ENCODE measurements at regions not wholly inside any gene's neighbourhood (a gene's known extent, or its start where the extent isn't known, plus 50 kb on each side); places are given as distances from the start of the nearest gene placed in this dataset.
A peak's percentile ranks its signal among the peaks of the same experiment; 100 is the strongest.

GRCh38 chr7:35519971-35520809 is 174.7 kb downstream of the HERPUD2 start:
- CTCF ChIA-PET, result interaction anchor here (0.6 to 1.3 kb wide), 8 partner anchors 9 to 331 kb away, joined by 3 to 15 read pairs (median 5); no protein-coding TSS in a partner anchor
- POLR2A ChIA-PET, result no interaction called here
- H3K36me3 Mint-ChIP-seq (ENCODE audit: insufficient read depth, unreplicated experiment), result no peaks in the 10 kb centered on the region
- no peak overlapping the region for H3K4me3 ChIP-seq (ENCODE audit: low read depth, low read length)
- no TSS peak for BruUV-seq (replicated peaks)
- TF ChIP-seq, protein P1, sequence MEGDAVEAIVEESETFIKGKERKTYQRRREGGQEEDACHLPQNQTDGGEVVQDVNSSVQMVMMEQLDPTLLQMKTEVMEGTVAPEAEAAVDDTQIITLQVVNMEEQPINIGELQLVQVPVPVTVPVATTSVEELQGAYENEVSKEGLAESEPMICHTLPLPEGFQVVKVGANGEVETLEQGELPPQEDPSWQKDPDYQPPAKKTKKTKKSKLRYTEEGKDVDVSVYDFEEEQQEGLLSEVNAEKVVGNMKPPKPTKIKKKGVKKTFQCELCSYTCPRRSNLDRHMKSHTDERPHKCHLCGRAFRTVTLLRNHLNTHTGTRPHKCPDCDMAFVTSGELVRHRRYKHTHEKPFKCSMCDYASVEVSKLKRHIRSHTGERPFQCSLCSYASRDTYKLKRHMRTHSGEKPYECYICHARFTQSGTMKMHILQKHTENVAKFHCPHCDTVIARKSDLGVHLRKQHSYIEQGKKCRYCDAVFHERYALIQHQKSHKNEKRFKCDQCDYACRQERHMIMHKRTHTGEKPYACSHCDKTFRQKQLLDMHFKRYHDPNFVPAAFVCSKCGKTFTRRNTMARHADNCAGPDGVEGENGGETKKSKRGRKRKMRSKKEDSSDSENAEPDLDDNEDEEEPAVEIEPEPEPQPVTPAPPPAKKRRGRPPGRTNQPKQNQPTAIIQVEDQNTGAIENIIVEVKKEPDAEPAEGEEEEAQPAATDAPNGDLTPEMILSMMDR (IDR thresholded peaks at IDR 0.05; ENCODE audit: insufficient read depth in 1 of 2, low read depth in 1 of 2, low read length in 1 of 2, severe bottlenecking in 1 of 2, unreplicated experiment in 1 of 2), result peak; percentile 88 to 91
- no peak overlapping the region for H3K27ac Mint-ChIP-seq (ENCODE audit: unreplicated experiment)
- no peaks in the 10 kb centered on the region for H3K27me3 ChIP-seq (replicated peaks; ENCODE audit: control insufficient read depth, insufficient read depth, low read length)
- no peaks in the 10 kb centered on the region for H3K9me3 Mint-ChIP-seq (ENCODE audit: unreplicated experiment)
- H3K36me3 ChIP-seq (ENCODE audit: control insufficient read depth, insufficient read depth, low read length), result no peaks in the 10 kb centered on the region
- H3K4me3 Mint-ChIP-seq (ENCODE audit: unreplicated experiment), result no peak overlapping the region
- intact Hi-C loops (cut with micrococcal nuclease; ENCODE audit: unreplicated experiment), result loop anchor here (1.0 kb wide), 3 partner anchors 95 to 330 kb away; no protein-coding TSS in a partner anchor
- DNase-seq, result peak; percentile 66 to 77
- H3K4me1 Mint-ChIP-seq (ENCODE audit: low read depth, unreplicated experiment), result no peaks in the 10 kb centered on the region
- H3K27me3 Mint-ChIP-seq (ENCODE audit: insufficient read depth, unreplicated experiment), result peaks cover 22% of the 10 kb centered on the region
- H3K4me1 ChIP-seq, result no peaks in the 10 kb centered on the region
- no peaks in the 10 kb centered on the region for H3K9me3 ChIP-seq

GRCh38 chr7:35518767-35519166 is 176.2 kb downstream of the HERPUD2 start:
- H3K4me3 Mint-ChIP-seq (ENCODE audit: unreplicated experiment), result no peak overlapping the region
- H3K9me3 Mint-ChIP-seq (ENCODE audit: unreplicated experiment), result no peaks in the 10 kb centered on the region
- ChIA-PET POLR2A (no interaction called here), CTCF (no interaction called here)
- peaks cover 22% of the 10 kb centered on the region for H3K27me3 Mint-ChIP-seq (ENCODE audit: insufficient read depth, unreplicated experiment)
- H3K27me3 ChIP-seq (replicated peaks; ENCODE audit: control insufficient read depth, insufficient read depth, low read length), result no peaks in the 10 kb centered on the region
- no peak overlapping the region for H3K27ac Mint-ChIP-seq (ENCODE audit: unreplicated experiment)
- TF ChIP-seq, protein P1 (IDR thresholded peaks at IDR 0.05; ENCODE audit: insufficient read depth in 1 of 2, low read depth in 1 of 2, low read length in 1 of 2, severe bottlenecking in 1 of 2, unreplicated experiment in 1 of 2), result no peak
- H3K4me1 Mint-ChIP-seq (ENCODE audit: low read depth, unreplicated experiment), result no peaks in the 10 kb centered on the region
- BruUV-seq (replicated peaks), result no TSS peak
- intact Hi-C loops (cut with micrococcal nuclease; ENCODE audit: unreplicated experiment), result no loop called here
- no peaks in the 10 kb centered on the region for H3K36me3 Mint-ChIP-seq (ENCODE audit: insufficient read depth, unreplicated experiment)
- H3K4me3 ChIP-seq (ENCODE audit: low read depth, low read length), result no peak overlapping the region
- DNase-seq, result no peak
- H3K9me3 ChIP-seq, result no peaks in the 10 kb centered on the region
- no peaks in the 10 kb centered on the region for H3K36me3 ChIP-seq (ENCODE audit: control insufficient read depth, insufficient read depth, low read length)
- no peaks in the 10 kb centered on the region for H3K4me1 ChIP-seq

GRCh38 chr7:35516498-35516897 is 178.4 kb downstream of the HERPUD2 start:
- CTCF ChIA-PET, result no interaction called here
- Mint-ChIP-seq H3K36me3 (ENCODE audit: insufficient read depth, unreplicated experiment) (no peaks in the 10 kb centered on the region), H3K27me3 (ENCODE audit: insufficient read depth, unreplicated experiment) (peaks cover 29% of the 10 kb centered on the region), H3K4me3 (ENCODE audit: unreplicated experiment) (no peak overlapping the region), H3K9me3 (ENCODE audit: unreplicated experiment) (no peaks in the 10 kb centered on the region), H3K4me1 (ENCODE audit: low read depth, unreplicated experiment) (no peaks in the 10 kb centered on the region), H3K27ac (ENCODE audit: unreplicated experiment) (no peak overlapping the region)
- intact Hi-C loops (cut with micrococcal nuclease; ENCODE audit: unreplicated experiment), result no loop called here
- DNase-seq, result no peak
- no TSS peak for BruUV-seq (replicated peaks)
- no peaks in the 10 kb centered on the region for H3K36me3 ChIP-seq (ENCODE audit: control insufficient read depth, insufficient read depth, low read length)
- POLR2A ChIA-PET, result no interaction called here
- no peaks in the 10 kb centered on the region for H3K9me3 ChIP-seq
- H3K4me1 ChIP-seq, result no peaks in the 10 kb centered on the region
- no peaks in the 10 kb centered on the region for H3K27me3 ChIP-seq (replicated peaks; ENCODE audit: control insufficient read depth, insufficient read depth, low read length)
- H3K4me3 ChIP-seq (ENCODE audit: low read depth, low read length), result no peak overlapping the region
- TF ChIP-seq, protein P1 (IDR thresholded peaks at IDR 0.05; ENCODE audit: insufficient read depth in 1 of 2, low read depth in 1 of 2, low read length in 1 of 2, severe bottlenecking in 1 of 2, unreplicated experiment in 1 of 2), result no peak
